H1 (cell line): ENCODE measurements at regions not wholly inside any gene's neighbourhood (a gene's known extent, or its start where the extent isn't known, plus 50 kb on each side); places are given as distances from the start of the nearest gene placed in this dataset.

Experiments used
- HDAC2 ChIP-seq, 2 experiments: fragments of 300-600 bp in 1 of 2; sonication (generic) in 1 of 2; IDR thresholded peaks; 2 replicates each; pipeline ENCODE4 v1.6.1; 2011 to 2012; ENCODE audit warnings: low read depth in 2 of 2, low read length in 2 of 2, mild to moderate bottlenecking in 2 of 2, moderate library complexity in 2 of 2, borderline replicate concordance in 1 of 2, inconsistent platforms in 1 of 2
- POU5F1 ChIP-seq: IDR thresholded peaks from 2 replicates; pipeline ENCODE4 v1.6.1; 2011; ENCODE audit warnings: low read depth, mild to moderate bottlenecking, low read length, moderate library complexity

GRCh38 chr7:109659261-109659660, 1089.6 kb downstream of the DNAJB9 start (continued):
- TF ChIP-seq HDAC2 (IDR thresholded peaks at IDR 0.05; ENCODE audit: borderline replicate concordance in 1 of 2, low read depth in 2 of 2, low read length in 2 of 2), result no peak
- TF ChIP-seq POU5F1, result no peak
